ENCODE measurements at regions not wholly inside any gene's neighbourhood (a gene's known extent, or its start where the extent isn't known, plus 50 kb on each side); places are given as distances from the start of the nearest gene placed in this dataset.

DNA sequence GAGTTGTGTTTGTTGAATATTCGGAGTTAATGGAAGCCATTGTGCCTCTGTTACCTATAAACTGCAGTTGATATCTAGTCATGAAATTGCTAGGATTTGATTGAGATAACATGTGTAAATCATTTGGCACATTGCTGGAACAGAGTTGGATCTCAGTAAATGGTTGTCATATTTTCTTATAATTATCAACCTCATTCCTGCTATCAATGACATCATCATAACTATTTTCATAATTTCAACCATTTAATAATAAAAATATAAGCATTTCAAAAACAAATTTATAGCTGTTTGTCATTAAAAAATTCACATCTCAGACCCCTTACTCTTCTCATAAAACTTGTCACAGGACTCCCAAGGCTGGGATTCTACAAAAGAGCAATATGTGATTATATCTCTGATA, 133.4 kb downstream of the PTGER3 start:
- DNase-seq = no peak
- CTCF ChIA-PET = no interaction called here
- TF ChIP-seq, protein P1, sequence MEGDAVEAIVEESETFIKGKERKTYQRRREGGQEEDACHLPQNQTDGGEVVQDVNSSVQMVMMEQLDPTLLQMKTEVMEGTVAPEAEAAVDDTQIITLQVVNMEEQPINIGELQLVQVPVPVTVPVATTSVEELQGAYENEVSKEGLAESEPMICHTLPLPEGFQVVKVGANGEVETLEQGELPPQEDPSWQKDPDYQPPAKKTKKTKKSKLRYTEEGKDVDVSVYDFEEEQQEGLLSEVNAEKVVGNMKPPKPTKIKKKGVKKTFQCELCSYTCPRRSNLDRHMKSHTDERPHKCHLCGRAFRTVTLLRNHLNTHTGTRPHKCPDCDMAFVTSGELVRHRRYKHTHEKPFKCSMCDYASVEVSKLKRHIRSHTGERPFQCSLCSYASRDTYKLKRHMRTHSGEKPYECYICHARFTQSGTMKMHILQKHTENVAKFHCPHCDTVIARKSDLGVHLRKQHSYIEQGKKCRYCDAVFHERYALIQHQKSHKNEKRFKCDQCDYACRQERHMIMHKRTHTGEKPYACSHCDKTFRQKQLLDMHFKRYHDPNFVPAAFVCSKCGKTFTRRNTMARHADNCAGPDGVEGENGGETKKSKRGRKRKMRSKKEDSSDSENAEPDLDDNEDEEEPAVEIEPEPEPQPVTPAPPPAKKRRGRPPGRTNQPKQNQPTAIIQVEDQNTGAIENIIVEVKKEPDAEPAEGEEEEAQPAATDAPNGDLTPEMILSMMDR (IDR thresholded peaks at IDR 0.05; ENCODE audit: unreplicated experiment) = no peak
- intact Hi-C loops (cut with micrococcal nuclease; ENCODE audit: unreplicated experiment) = no loop called here
- Mint-ChIP-seq H3K4me1 (ENCODE audit: low read depth, unreplicated experiment) (no peaks in the 10 kb centered on the region), H3K36me3 (ENCODE audit: insufficient read depth, unreplicated experiment) (no peaks in the 10 kb centered on the region), H3K27me3 (ENCODE audit: unreplicated experiment) (no peaks in the 10 kb centered on the region), H3K9me3 (ENCODE audit: low read depth, unreplicated experiment) (no peaks in the 10 kb centered on the region), H3K4me3 (ENCODE audit: low read depth, unreplicated experiment) (no peak overlapping the region), H3K27ac (ENCODE audit: unreplicated experiment) (no peak overlapping the region)
- no TSS peak for BruUV-seq (replicated peaks)

DNA sequence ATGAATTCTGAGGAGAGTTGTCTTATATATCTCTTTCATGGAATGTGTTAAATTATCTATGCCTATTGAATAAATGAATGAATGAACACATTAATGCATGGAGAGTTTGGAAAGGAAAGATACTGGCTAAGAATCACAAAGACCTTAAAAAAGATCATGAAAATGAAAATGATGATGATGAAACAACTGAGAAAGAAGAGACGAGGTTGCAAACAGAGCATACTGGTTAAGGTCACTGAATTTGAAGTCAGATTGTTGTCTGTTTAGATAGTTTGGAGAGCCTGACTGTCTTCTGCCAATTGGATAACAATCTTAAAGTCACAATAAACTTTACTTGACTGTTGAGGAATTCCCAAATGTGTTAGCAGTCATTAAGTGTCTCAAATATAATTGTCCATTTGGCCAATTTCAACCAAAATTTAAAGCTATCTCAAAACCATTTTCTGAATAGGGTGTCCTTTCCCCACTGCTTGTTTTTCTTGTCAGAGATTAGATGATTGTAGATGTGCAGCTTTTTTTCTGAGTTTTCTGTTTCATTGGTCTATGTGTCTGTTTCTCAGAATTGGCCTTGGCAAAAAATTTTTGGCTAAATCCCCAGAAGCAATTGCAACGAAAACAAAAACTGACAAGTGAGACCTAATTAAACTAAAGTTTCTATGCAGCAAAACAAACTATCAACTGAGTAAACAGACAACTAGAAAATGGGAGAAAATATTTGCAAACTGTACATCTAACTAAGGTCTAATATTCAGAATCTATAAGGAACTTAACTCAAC, 132.2 kb downstream of the PTGER3 start:
- intact Hi-C loops (cut with micrococcal nuclease; ENCODE audit: unreplicated experiment) = no loop called here
- no peak for DNase-seq
- Mint-ChIP-seq H3K36me3 (ENCODE audit: insufficient read depth, unreplicated experiment) (no peaks in the 10 kb centered on the region), H3K27ac (ENCODE audit: unreplicated experiment) (no peak overlapping the region), H3K4me3 (ENCODE audit: low read depth, unreplicated experiment) (no peak overlapping the region), H3K9me3 (ENCODE audit: low read depth, unreplicated experiment) (no peaks in the 10 kb centered on the region), H3K4me1 (ENCODE audit: low read depth, unreplicated experiment) (no peaks in the 10 kb centered on the region), H3K27me3 (ENCODE audit: unreplicated experiment) (no peaks in the 10 kb centered on the region)
- CTCF ChIA-PET = no interaction called here
- no TSS peak for BruUV-seq (replicated peaks)
- TF ChIP-seq, protein P1 (IDR thresholded peaks at IDR 0.05; ENCODE audit: unreplicated experiment) = no peak

DNA sequence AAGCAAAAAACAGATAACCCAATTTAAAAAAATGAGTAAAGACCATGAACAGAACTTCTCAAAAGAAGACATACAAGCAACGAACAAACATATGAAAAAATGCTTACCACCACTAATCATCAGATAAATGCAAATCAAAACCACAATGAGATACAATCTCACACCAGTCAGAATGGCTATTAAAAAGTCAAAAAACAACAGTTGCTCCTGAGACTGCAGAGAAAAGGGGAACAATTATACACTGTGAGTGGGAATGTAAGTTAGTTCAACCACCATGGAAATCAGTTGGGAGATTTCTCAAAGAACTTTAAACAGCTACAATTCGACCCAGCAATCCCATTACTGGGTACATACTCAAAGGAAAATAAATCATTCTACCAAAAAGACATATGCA, 131.6 kb downstream of the PTGER3 start:
- intact Hi-C loops (cut with micrococcal nuclease; ENCODE audit: unreplicated experiment) = no loop called here
- Mint-ChIP-seq H3K9me3 (ENCODE audit: low read depth, unreplicated experiment) (no peaks in the 10 kb centered on the region), H3K27ac (ENCODE audit: unreplicated experiment) (no peak overlapping the region), H3K27me3 (ENCODE audit: unreplicated experiment) (no peaks in the 10 kb centered on the region), H3K4me1 (ENCODE audit: low read depth, unreplicated experiment) (no peaks in the 10 kb centered on the region), H3K4me3 (ENCODE audit: low read depth, unreplicated experiment) (no peak overlapping the region), H3K36me3 (ENCODE audit: insufficient read depth, unreplicated experiment) (no peaks in the 10 kb centered on the region)
- CTCF ChIA-PET = interaction anchor here (0.6 kb wide), 1 partner anchor 56 kb away, joined by 3 read pairs; no protein-coding TSS in a partner anchor
- TF ChIP-seq, protein P1 (IDR thresholded peaks at IDR 0.05; ENCODE audit: unreplicated experiment) = no peak
- BruUV-seq (replicated peaks) = no TSS peak
- no peak for DNase-seq

DNA sequence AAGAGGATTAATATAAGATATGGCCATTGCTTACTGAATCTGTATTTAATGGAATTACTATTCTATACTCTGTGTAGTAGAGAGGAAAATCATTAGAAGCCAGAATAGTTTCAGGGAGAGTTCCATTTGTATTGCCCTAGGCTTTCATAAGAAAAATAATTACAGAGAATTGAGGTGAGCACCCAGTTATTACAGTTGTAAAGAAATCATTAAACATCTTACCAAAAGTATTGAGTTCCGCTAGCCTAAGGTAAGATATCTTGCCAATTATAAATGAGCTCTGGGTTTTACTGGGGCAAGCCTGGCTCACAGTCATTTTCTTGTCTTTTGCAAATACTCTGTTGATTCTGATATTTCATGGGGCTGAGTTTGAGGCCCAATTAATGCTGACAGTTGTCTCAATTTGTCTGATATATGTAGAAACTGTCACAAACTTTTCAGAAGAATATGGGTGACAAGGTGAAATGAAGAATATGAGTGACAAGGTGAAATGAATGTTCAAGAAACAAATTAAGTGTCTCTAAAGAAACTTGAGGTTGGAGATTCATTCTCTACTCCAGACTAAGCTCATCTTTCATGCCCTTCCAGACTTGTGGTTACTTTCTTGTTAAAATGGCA, 127.8 kb downstream of the PTGER3 start:
- Mint-ChIP-seq H3K9me3 (ENCODE audit: low read depth, unreplicated experiment) (no peaks in the 10 kb centered on the region), H3K4me1 (ENCODE audit: low read depth, unreplicated experiment) (no peaks in the 10 kb centered on the region), H3K27ac (ENCODE audit: unreplicated experiment) (no peak overlapping the region), H3K36me3 (ENCODE audit: insufficient read depth, unreplicated experiment) (no peaks in the 10 kb centered on the region), H3K4me3 (ENCODE audit: low read depth, unreplicated experiment) (no peak overlapping the region), H3K27me3 (ENCODE audit: unreplicated experiment) (no peaks in the 10 kb centered on the region)
- CTCF ChIA-PET = no interaction called here
- no TSS peak for BruUV-seq (replicated peaks)
- no peak for DNase-seq
- intact Hi-C loops (cut with micrococcal nuclease; ENCODE audit: unreplicated experiment) = no loop called here
- TF ChIP-seq, protein P1 (IDR thresholded peaks at IDR 0.05; ENCODE audit: unreplicated experiment) = no peak

Data from Calu3 (cell line).